Vagina (tissue), 2 donors: ENCODE measurements at regions not wholly inside any gene's neighbourhood (a gene's known extent, or its start where the extent isn't known, plus 50 kb on each side); places are given as distances from the start of the nearest gene placed in this dataset.

Experiments
- POLR2A ChIP-seq, 2 donors: fragments of 450-650 bp; IDR thresholded peaks; one replicate each; pipeline ENCODE4 v1.6.1; 2017; ENCODE audit warnings: antibody characterized with exemption in 2 of 2, mild to moderate bottlenecking in 2 of 2, moderate library complexity in 2 of 2
- POLR2AphosphoS5 ChIP-seq, 2 donors: sonication (generic); formaldehyde crosslinking; IDR thresholded peaks; one replicate each; pipeline ENCODE4 v1.9.0; 2017; ENCODE audit warnings: antibody characterized with exemption in 2 of 2, mild to moderate bottlenecking in 2 of 2, low read depth in 1 of 2; ENCODE audit not compliant: insufficient read depth in 1 of 2

GRCh38 chr5:56376128-56376527 is 143.0 kb upstream of the ANKRD55 start:
- TF ChIP-seq POLR2AphosphoS5 (IDR thresholded peaks at IDR 0.05; ENCODE audit: insufficient read depth in 1 of 2, low read depth in 1 of 2): no peak
- TF ChIP-seq POLR2A (IDR thresholded peaks at IDR 0.05): no peak
